H1 (cell line): ENCODE measurements at regions not wholly inside any gene's neighbourhood (a gene's known extent, or its start where the extent isn't known, plus 50 kb on each side); places are given as distances from the start of the nearest gene placed in this dataset.

Experiments used
- CTCF ChIP-seq, 3 experiments: IDR thresholded peaks; 1 replicate in 2 of 3; 2 replicates in 1 of 3; pipeline versions ENCODE4 v1.5.1 to v1.6.1; 2011; ENCODE audit warnings: low read length in 3 of 3, mild to moderate bottlenecking in 3 of 3, inconsistent platforms in 2 of 3, low read depth in 1 of 3, moderate library complexity in 1 of 3; ENCODE audit not compliant: insufficient read depth in 1 of 3; ENCODE audit errors: control extremely low read depth in 1 of 3
- KDM5A ChIP-seq: fragments of 200-600 bp; IDR thresholded peaks from 2 replicates; pipeline ENCODE4 v1.7.1; 2012; ENCODE audit warnings: mild to moderate bottlenecking, low read length, inconsistent platforms, mixed read lengths
- POLR2A ChIP-seq, 2 experiments: IDR thresholded peaks; 1 replicate in 1 of 2; 2 replicates in 1 of 2; pipeline ENCODE4 v1.6.1; 2011; ENCODE audit warnings: low read depth in 2 of 2, low read length in 2 of 2, mild to moderate bottlenecking in 2 of 2; ENCODE audit errors: control extremely low read depth in 1 of 2
- SP1 ChIP-seq: IDR thresholded peaks from 2 replicates; pipeline ENCODE4 v1.6.1; 2011; ENCODE audit warnings: low read depth, low read length
- YY1 ChIP-seq: IDR thresholded peaks from 2 replicates; pipeline ENCODE4 v1.6.1; 2011; ENCODE audit warnings: low read depth, mild to moderate bottlenecking, low read length

GRCh38 chrX:11888421-11888820, 130.4 kb downstream of the MSL3 start:
- no peak for TF ChIP-seq CTCF (IDR thresholded peaks at IDR 0.05; ENCODE audit: control extremely low read depth in 1 of 3, insufficient read depth in 1 of 3, low read depth in 1 of 3, low read length in 3 of 3)
- TF ChIP-seq POLR2A (IDR thresholded peaks at IDR 0.05; ENCODE audit: control extremely low read depth in 1 of 2, low read depth in 2 of 2, low read length in 2 of 2): no peak
- TF ChIP-seq SP1: no peak
- no peak for TF ChIP-seq YY1
- TF ChIP-seq KDM5A: no peak
